ENCODE measurements at regions not wholly inside any gene's neighbourhood (a gene's known extent, or its start where the extent isn't known, plus 50 kb on each side); places are given as distances from the start of the nearest gene placed in this dataset.

- no peak for DNase-seq
- Mint-ChIP-seq H3K4me3 (no peak overlapping the region), H3K36me3 (ENCODE audit: insufficient read depth in 2 of 2) (no peaks in the 10 kb centered on the region), H3K4me1 (ENCODE audit: low read depth) (no peaks in the 10 kb centered on the region), H3K27me3 (ENCODE audit: low read depth) (no peaks in the 10 kb centered on the region), H3K9me3 (no peaks in the 10 kb centered on the region), H3K27ac (no peak overlapping the region)
- ATAC-seq (replicated peaks in 1 of 2): no peak
Measured at GRCh38 chrX:33465137-33465536, 253.8 kb upstream of the DMD start.

- H3K4me1 Mint-ChIP-seq (ENCODE audit: low read depth): no peaks in the 10 kb centered on the region
- no peak for DNase-seq
- no peak for ATAC-seq (replicated peaks in 1 of 2)
- H3K9me3 Mint-ChIP-seq: peaks cover 0 to 3% of the 10 kb centered on the region in 2 donors
- no peaks in the 10 kb centered on the region for H3K36me3 Mint-ChIP-seq (ENCODE audit: insufficient read depth in 2 of 2)
- H3K4me3 Mint-ChIP-seq: no peak overlapping the region
- no peak overlapping the region for H3K27ac Mint-ChIP-seq
- no peaks in the 10 kb centered on the region for H3K27me3 Mint-ChIP-seq (ENCODE audit: low read depth)
Measured at GRCh38 chrX:33457102-33457501, 245.8 kb upstream of the DMD start.

GRCh38 chrX:33447285-33447684, 235.9 kb upstream of the DMD start:
- Mint-ChIP-seq H3K36me3 (ENCODE audit: insufficient read depth in 2 of 2) (no peaks in the 10 kb centered on the region), H3K9me3 (peaks cover 3 to 8% of the 10 kb centered on the region in 2 donors), H3K27ac (no peak overlapping the region), H3K27me3 (ENCODE audit: low read depth) (no peaks in the 10 kb centered on the region), H3K4me1 (ENCODE audit: low read depth) (no peaks in the 10 kb centered on the region), H3K4me3 (no peak overlapping the region)
- ATAC-seq (replicated peaks in 1 of 2) (no peak), DNase-seq (no peak)

- no peak for ATAC-seq (replicated peaks in 1 of 2)
- Mint-ChIP-seq H3K4me1 (ENCODE audit: low read depth) (no peaks in the 10 kb centered on the region), H3K9me3 (no peaks in the 10 kb centered on the region), H3K4me3 (no peak overlapping the region), H3K27me3 (ENCODE audit: low read depth) (peaks cover 12% of the 10 kb centered on the region), H3K36me3 (ENCODE audit: insufficient read depth in 2 of 2) (no peaks in the 10 kb centered on the region), H3K27ac (no peak overlapping the region)
- DNase-seq: peak; percentile 29 to 37
Measured at GRCh38 chrX:33434256-33435092, 223.1 kb upstream of the DMD start.

- DNase-seq (no peak), ATAC-seq (replicated peaks in 1 of 2) (no peak)
- H3K27ac Mint-ChIP-seq: no peak overlapping the region
- peaks cover 2% of the 10 kb centered on the region in 2 donors for H3K9me3 Mint-ChIP-seq
- H3K36me3 Mint-ChIP-seq (ENCODE audit: insufficient read depth in 2 of 2): no peaks in the 10 kb centered on the region
- H3K27me3 Mint-ChIP-seq (ENCODE audit: low read depth): no peaks in the 10 kb centered on the region
- H3K4me3 Mint-ChIP-seq: no peak overlapping the region
- H3K4me1 Mint-ChIP-seq (ENCODE audit: low read depth): no peaks in the 10 kb centered on the region
Measured at GRCh38 chrX:33416273-33416805, 205.0 kb upstream of the DMD start.

GRCh38 chrX:33415459-33415858, 204.1 kb upstream of the DMD start:
- no peaks in the 10 kb centered on the region for H3K4me1 Mint-ChIP-seq (ENCODE audit: low read depth)
- H3K4me3 Mint-ChIP-seq: no peak overlapping the region
- H3K27ac Mint-ChIP-seq: no peak overlapping the region
- no peak for DNase-seq
- no peaks in the 10 kb centered on the region for H3K36me3 Mint-ChIP-seq (ENCODE audit: insufficient read depth in 2 of 2)
- no peaks in the 10 kb centered on the region for H3K27me3 Mint-ChIP-seq (ENCODE audit: low read depth)
- H3K9me3 Mint-ChIP-seq: peaks cover 2% of the 10 kb centered on the region in 2 donors
- ATAC-seq (replicated peaks in 1 of 2): no peak

GRCh38 chrX:33385546-33385945, 174.2 kb upstream of the DMD start:
- no peaks in the 10 kb centered on the region for H3K36me3 Mint-ChIP-seq (ENCODE audit: insufficient read depth in 2 of 2)
- no peak overlapping the region for H3K27ac Mint-ChIP-seq
- no peaks in the 10 kb centered on the region for H3K4me1 Mint-ChIP-seq (ENCODE audit: low read depth)
- no peaks in the 10 kb centered on the region for H3K27me3 Mint-ChIP-seq (ENCODE audit: low read depth)
- DNase-seq: no peak
- H3K9me3 Mint-ChIP-seq: no peaks in the 10 kb centered on the region
- H3K4me3 Mint-ChIP-seq: no peak overlapping the region
- no peak for ATAC-seq (replicated peaks in 1 of 2)

- no peaks in the 10 kb centered on the region for H3K36me3 Mint-ChIP-seq (ENCODE audit: insufficient read depth in 2 of 2)
- H3K4me1 Mint-ChIP-seq (ENCODE audit: low read depth): no peaks in the 10 kb centered on the region
- DNase-seq (no peak), ATAC-seq (replicated peaks in 1 of 2) (no peak)
- H3K27me3 Mint-ChIP-seq (ENCODE audit: low read depth): no peaks in the 10 kb centered on the region
- peaks cover 0 to 2% of the 10 kb centered on the region in 2 donors for H3K9me3 Mint-ChIP-seq
- H3K27ac Mint-ChIP-seq: no peak overlapping the region
- no peak overlapping the region for H3K4me3 Mint-ChIP-seq
Measured at GRCh38 chrX:33379839-33380238, 168.5 kb upstream of the DMD start.

- Mint-ChIP-seq H3K27ac (no peak overlapping the region), H3K36me3 (ENCODE audit: insufficient read depth in 2 of 2) (no peaks in the 10 kb centered on the region), H3K9me3 (peaks cover 8 to 9% of the 10 kb centered on the region in 2 donors), H3K4me1 (ENCODE audit: low read depth) (no peaks in the 10 kb centered on the region), H3K4me3 (no peak overlapping the region), H3K27me3 (ENCODE audit: low read depth) (no peaks in the 10 kb centered on the region)
- ATAC-seq (replicated peaks in 1 of 2) (no peak), DNase-seq (no peak)
Measured at GRCh38 chrX:33357606-33358005, 146.3 kb upstream of the DMD start.

- no peak overlapping the region for H3K27ac Mint-ChIP-seq
- no peak overlapping the region for H3K4me3 Mint-ChIP-seq
- H3K27me3 Mint-ChIP-seq (ENCODE audit: low read depth): no peaks in the 10 kb centered on the region
- H3K9me3 Mint-ChIP-seq: no peaks in the 10 kb centered on the region
- H3K4me1 Mint-ChIP-seq (ENCODE audit: low read depth): no peaks in the 10 kb centered on the region
- ATAC-seq (replicated peaks in 1 of 2): no peak
- no peak for DNase-seq
- H3K36me3 Mint-ChIP-seq (ENCODE audit: insufficient read depth in 2 of 2): no peaks in the 10 kb centered on the region
Measured at GRCh38 chrX:33339219-33339618, 127.9 kb upstream of the DMD start.

- H3K27ac Mint-ChIP-seq: no peak overlapping the region
Measured at GRCh38 chrX:33336783-33337182, 125.4 kb upstream of the DMD start.

GRCh38 chrX:33333271-33333670, 121.9 kb upstream of the DMD start:
- no peaks in the 10 kb centered on the region for H3K36me3 Mint-ChIP-seq (ENCODE audit: insufficient read depth in 2 of 2)
- DNase-seq (no peak), ATAC-seq (replicated peaks in 1 of 2) (no peak)
- H3K4me3 Mint-ChIP-seq: no peak overlapping the region
- no peaks in the 10 kb centered on the region for H3K9me3 Mint-ChIP-seq
- no peaks in the 10 kb centered on the region for H3K4me1 Mint-ChIP-seq (ENCODE audit: low read depth)
- no peak overlapping the region for H3K27ac Mint-ChIP-seq
- no peaks in the 10 kb centered on the region for H3K27me3 Mint-ChIP-seq (ENCODE audit: low read depth)

More at GRCh38 chrX:33336783-33337182, 125.4 kb upstream of the DMD start:
- ATAC-seq (replicated peaks in 1 of 2) (no peak), DNase-seq (no peak)
- Mint-ChIP-seq H3K27me3 (ENCODE audit: low read depth) (no peaks in the 10 kb centered on the region), H3K4me1 (ENCODE audit: low read depth) (no peaks in the 10 kb centered on the region), H3K4me3 (no peak overlapping the region), H3K9me3 (no peaks in the 10 kb centered on the region), H3K36me3 (ENCODE audit: insufficient read depth in 2 of 2) (no peaks in the 10 kb centered on the region)

- no peak for DNase-seq
- no peaks in the 10 kb centered on the region for H3K9me3 Mint-ChIP-seq
- H3K4me3 Mint-ChIP-seq: no peak overlapping the region
- H3K36me3 Mint-ChIP-seq (ENCODE audit: insufficient read depth in 2 of 2): no peaks in the 10 kb centered on the region
- H3K27me3 Mint-ChIP-seq (ENCODE audit: low read depth): no peaks in the 10 kb centered on the region
- no peak overlapping the region for H3K27ac Mint-ChIP-seq
- ATAC-seq (replicated peaks in 1 of 2): no peak
- no peaks in the 10 kb centered on the region for H3K4me1 Mint-ChIP-seq (ENCODE audit: low read depth)
Measured at GRCh38 chrX:33330798-33331197, 119.4 kb upstream of the DMD start.

- H3K27me3 Mint-ChIP-seq (ENCODE audit: low read depth): no peaks in the 10 kb centered on the region
- H3K27ac Mint-ChIP-seq: no peak overlapping the region
- no peaks in the 10 kb centered on the region for H3K4me1 Mint-ChIP-seq (ENCODE audit: low read depth)
- H3K4me3 Mint-ChIP-seq: no peak overlapping the region
- ATAC-seq (replicated peaks in 1 of 2) (no peak), DNase-seq (no peak)
- H3K9me3 Mint-ChIP-seq: peaks cover 0 to 5% of the 10 kb centered on the region in 2 donors
- H3K36me3 Mint-ChIP-seq (ENCODE audit: insufficient read depth in 2 of 2): no peaks in the 10 kb centered on the region
Measured at GRCh38 chrX:33324099-33324498, 112.8 kb upstream of the DMD start.

All from activated T-cell treated with anti-CD3 and anti-CD28 coated beads, Interleukin-2, amount 50 U/mL, for 72 hours (primary cell).